ENCODE measurements at regions not wholly inside any gene's neighbourhood (a gene's known extent, or its start where the extent isn't known, plus 50 kb on each side); places are given as distances from the start of the nearest gene placed in this dataset.

DNA sequence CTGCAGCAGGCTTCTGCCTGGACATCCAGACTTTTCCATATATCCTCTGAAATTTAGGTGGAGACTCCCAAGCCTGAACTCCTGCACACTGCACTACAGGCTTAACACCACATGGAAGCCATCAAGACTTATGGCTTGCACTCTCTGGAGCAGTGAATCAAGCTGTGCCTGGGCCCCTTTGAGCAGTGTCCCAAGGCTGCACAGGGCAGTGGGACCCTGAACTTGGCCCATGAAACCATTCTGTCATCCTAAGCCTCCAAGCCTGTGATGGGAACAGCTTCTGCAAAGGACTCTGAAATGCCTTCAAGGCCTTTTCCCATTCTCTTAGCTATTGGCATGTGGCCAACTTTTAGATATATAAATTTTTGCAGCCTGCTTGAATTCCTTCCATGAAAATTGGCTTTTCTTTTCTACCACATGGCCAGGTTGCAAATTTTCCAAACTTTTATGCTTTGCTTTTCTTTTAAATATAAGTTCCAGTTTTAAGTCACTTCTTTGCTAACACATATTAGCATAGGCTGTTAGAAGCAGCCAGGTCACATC, 257.8 kb upstream of the DCBLD2 start:
- Histone ChIP-seq H3K4me1 (no peaks in the 10 kb centered on the region), H3K27me3 (no peaks in the 10 kb centered on the region), H3K27ac (no peak overlapping the region), H3K9me3 (no peaks in the 10 kb centered on the region), H3K4me3 (replicated peaks in 1 of 3) (no peak overlapping the region), H3K36me3 (no peaks in the 10 kb centered on the region)
- intact Hi-C loops (cut with DNase I) = no loop called here
- no peak for TF ChIP-seq POLR2A (IDR thresholded peaks at IDR 0.05)
- TF ChIP-seq, protein P1, sequence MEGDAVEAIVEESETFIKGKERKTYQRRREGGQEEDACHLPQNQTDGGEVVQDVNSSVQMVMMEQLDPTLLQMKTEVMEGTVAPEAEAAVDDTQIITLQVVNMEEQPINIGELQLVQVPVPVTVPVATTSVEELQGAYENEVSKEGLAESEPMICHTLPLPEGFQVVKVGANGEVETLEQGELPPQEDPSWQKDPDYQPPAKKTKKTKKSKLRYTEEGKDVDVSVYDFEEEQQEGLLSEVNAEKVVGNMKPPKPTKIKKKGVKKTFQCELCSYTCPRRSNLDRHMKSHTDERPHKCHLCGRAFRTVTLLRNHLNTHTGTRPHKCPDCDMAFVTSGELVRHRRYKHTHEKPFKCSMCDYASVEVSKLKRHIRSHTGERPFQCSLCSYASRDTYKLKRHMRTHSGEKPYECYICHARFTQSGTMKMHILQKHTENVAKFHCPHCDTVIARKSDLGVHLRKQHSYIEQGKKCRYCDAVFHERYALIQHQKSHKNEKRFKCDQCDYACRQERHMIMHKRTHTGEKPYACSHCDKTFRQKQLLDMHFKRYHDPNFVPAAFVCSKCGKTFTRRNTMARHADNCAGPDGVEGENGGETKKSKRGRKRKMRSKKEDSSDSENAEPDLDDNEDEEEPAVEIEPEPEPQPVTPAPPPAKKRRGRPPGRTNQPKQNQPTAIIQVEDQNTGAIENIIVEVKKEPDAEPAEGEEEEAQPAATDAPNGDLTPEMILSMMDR (IDR thresholded peaks at IDR 0.05) = no peak
- no peak for DNase-seq

DNA sequence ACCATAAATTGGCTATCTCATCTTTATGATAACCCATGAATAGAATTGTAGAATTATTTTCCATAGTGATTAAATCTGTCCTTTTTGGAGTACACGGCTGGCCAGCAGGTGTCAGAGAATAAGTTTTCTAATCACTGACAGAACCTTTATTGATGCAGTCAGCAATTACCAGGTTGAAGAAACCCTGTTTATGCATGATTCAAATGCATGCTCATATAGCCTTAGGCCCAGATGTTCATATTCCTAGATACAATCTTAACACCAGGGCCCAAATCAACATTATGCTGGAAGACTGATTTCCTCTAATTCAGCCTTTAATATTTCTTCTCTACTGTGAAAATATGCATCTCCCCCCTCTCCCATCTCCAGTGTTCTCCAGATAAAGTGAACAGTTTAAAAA, 243.5 kb upstream of the DCBLD2 start:
- H3K4me1 ChIP-seq = no peaks in the 10 kb centered on the region
- H3K4me3 ChIP-seq (replicated peaks in 1 of 3) = no peak overlapping the region
- no peak for TF ChIP-seq POLR2A (IDR thresholded peaks at IDR 0.05)
- TF ChIP-seq, protein P1 (IDR thresholded peaks at IDR 0.05) = no peak
- intact Hi-C loops (cut with DNase I) = no loop called here
- no peaks in the 10 kb centered on the region for H3K9me3 ChIP-seq
- DNase-seq = no peak
- no peaks in the 10 kb centered on the region for H3K36me3 ChIP-seq
- 77 to 81% methylated on average over 1 of the region's 1 CpG for WGBS, 2 donors
- no peaks in the 10 kb centered on the region for H3K27me3 ChIP-seq
- no peak overlapping the region for H3K27ac ChIP-seq

DNA sequence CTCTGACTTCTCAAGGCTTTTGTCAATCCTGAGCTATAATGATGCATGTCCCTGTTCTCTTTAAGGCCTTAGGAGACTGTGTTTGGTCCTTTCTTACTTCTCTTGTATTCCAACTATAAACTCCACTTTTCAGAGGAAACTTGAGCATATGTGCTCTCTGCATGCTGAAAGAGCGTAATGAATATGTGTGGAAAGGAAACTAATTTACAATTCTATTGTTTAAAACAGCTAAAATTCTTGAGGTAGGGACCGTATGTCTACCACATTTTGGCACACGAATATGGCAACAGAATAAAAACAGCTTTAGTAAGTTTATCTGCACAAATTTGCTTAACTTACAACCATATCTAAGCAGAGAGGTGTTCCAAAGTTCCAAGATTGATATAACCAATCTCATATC, 242.0 kb upstream of the DCBLD2 start:
- Histone ChIP-seq H3K4me3 (replicated peaks in 1 of 3) (no peak overlapping the region), H3K4me1 (no peaks in the 10 kb centered on the region), H3K36me3 (no peaks in the 10 kb centered on the region), H3K27ac (no peak overlapping the region), H3K9me3 (no peaks in the 10 kb centered on the region), H3K27me3 (no peaks in the 10 kb centered on the region)
- WGBS, 2 donors = 70% methylated on average over 3 of the region's 3 CpGs
- TF ChIP-seq POLR2A (IDR thresholded peaks at IDR 0.05) = no peak
- TF ChIP-seq, protein P1 (IDR thresholded peaks at IDR 0.05) = no peak
- DNase-seq = no peak
- intact Hi-C loops (cut with DNase I) = no loop called here

DNA sequence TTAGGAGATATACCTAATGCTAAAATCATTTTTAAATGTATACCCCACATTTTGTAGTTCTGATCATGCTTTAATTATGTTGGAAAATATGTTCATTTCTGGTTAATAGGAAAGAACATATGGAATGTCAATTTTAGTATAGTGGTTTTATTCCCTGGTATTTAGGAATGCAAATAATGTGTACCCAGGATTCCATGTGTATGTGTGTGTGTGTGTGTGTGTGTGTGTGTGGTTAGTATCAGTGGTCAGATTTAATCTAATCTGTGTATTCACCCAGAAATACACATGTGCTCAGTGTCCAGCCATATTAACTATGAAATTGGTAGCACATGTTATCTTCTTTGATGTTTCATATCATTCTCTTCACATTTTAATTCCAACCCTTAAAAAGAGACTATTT, 233.5 kb upstream of the DCBLD2 start:
- Histone ChIP-seq H3K9me3 (no peaks in the 10 kb centered on the region), H3K4me3 (replicated peaks in 1 of 3) (no peak overlapping the region), H3K27me3 (no peaks in the 10 kb centered on the region), H3K4me1 (no peaks in the 10 kb centered on the region), H3K27ac (no peak overlapping the region), H3K36me3 (no peaks in the 10 kb centered on the region)
- no peak for DNase-seq
- intact Hi-C loops (cut with DNase I) = no loop called here
- no peak for TF ChIP-seq POLR2A (IDR thresholded peaks at IDR 0.05)
- TF ChIP-seq, protein P1 (IDR thresholded peaks at IDR 0.05) = no peak

DNA sequence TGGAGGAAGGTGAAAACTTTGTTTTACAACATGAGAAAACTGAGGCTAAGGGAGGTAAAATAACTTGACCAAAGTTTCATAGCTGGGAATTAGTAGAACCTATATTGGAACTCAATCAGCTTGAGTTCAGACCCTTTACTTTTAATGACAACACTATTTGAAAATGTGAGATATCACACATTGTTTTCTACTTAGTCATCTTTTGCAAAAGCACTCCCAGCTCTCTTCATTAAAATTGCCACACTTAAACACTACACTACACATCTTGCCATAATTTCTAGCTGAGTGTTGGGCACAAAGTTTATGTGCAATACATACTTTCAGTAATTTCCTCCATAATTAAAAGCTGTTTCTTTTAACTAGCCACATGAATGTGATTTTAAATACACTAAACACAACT, 230.4 kb upstream of the DCBLD2 start:
- Histone ChIP-seq H3K4me1 (no peaks in the 10 kb centered on the region), H3K27ac (no peak overlapping the region), H3K27me3 (no peaks in the 10 kb centered on the region), H3K4me3 (replicated peaks in 1 of 3) (no peak overlapping the region), H3K36me3 (no peaks in the 10 kb centered on the region), H3K9me3 (no peaks in the 10 kb centered on the region)
- intact Hi-C loops (cut with DNase I) = no loop called here
- TF ChIP-seq, protein P1 (IDR thresholded peaks at IDR 0.05) = no peak
- no peak for TF ChIP-seq POLR2A (IDR thresholded peaks at IDR 0.05)
- no peak for DNase-seq
